GM23338 (cell line): ENCODE measurements at regions not wholly inside any gene's neighbourhood (a gene's known extent, or its start where the extent isn't known, plus 50 kb on each side); places are given as distances from the start of the nearest gene placed in this dataset.

Experiments
- ATAC-seq: fragments of 200-7000 bp; cut with Tn5 transposase; 3 replicates; pipeline ENCODE4 v1.9.1; 2020
- DNase-seq: peaks from one replicate; pipeline ENCODE4 v3.0.0-alpha.2; 2015; ENCODE audit warnings: low spot score
- H2AFZ ChIP-seq: fragments of 200-600 bp; sonication (generic); 2 replicates; pipeline ENCODE4 v1.8.0; 2016; ENCODE audit warnings: antibody characterized with exemption, mild to moderate bottlenecking, moderate library complexity
- H3F3A ChIP-seq: fragments of 200-600 bp; sonication (generic); replicated peaks from 2 replicates; pipeline ENCODE4 v1.8.0; 2017; ENCODE audit warnings: antibody characterized with exemption, mixed run types, low read depth
- H3K27ac ChIP-seq: fragments of 200-600 bp; sonication (generic); 2 replicates; pipeline ENCODE4 v1.6.1; 2016; ENCODE audit warnings: low read depth
- H3K27me3 ChIP-seq: fragments of 200-600 bp; sonication (generic); 2 replicates; pipeline ENCODE4 v1.8.0; 2016; ENCODE audit warnings: mild to moderate bottlenecking, mixed run types, moderate library complexity; ENCODE audit not compliant: insufficient read depth
- H3K36me3 ChIP-seq: fragments of 200-600 bp; sonication (generic); 2 replicates; pipeline ENCODE4 v1.8.0; 2016; ENCODE audit warnings: mild to moderate bottlenecking; ENCODE audit not compliant: insufficient read depth
- H3K4me1 ChIP-seq: fragments of 200-600 bp; sonication (generic); 2 replicates; pipeline ENCODE4 v1.8.0; 2016; ENCODE audit warnings: mild to moderate bottlenecking, moderate library complexity; ENCODE audit not compliant: insufficient read depth
- H3K4me2 ChIP-seq: fragments of 200-600 bp; sonication (generic); 2 replicates; pipeline ENCODE4 v1.7.1; 2017; ENCODE audit warnings: mixed run types
- H3K4me3 ChIP-seq: fragments of 200-600 bp; sonication (generic); 2 replicates; pipeline ENCODE4 v1.6.1; 2016; ENCODE audit warnings: mixed run types
- H3K79me2 ChIP-seq: fragments of 200-600 bp; sonication (generic); replicated peaks from 2 replicates; pipeline ENCODE4 v1.8.0; 2017; ENCODE audit warnings: mild to moderate bottlenecking; ENCODE audit not compliant: insufficient read depth
- H3K9me2 ChIP-seq: fragments of 200-600 bp; sonication (generic); 2 replicates; pipeline ENCODE4 v1.8.0; 2017; ENCODE audit not compliant: insufficient read depth
- H4K20me1 ChIP-seq: fragments of 200-600 bp; sonication (generic); replicated peaks from 2 replicates; pipeline ENCODE4 v1.8.0; 2017; ENCODE audit warnings: mild to moderate bottlenecking; ENCODE audit not compliant: insufficient read depth
- H3K27ac Mint-ChIP-seq: 2 replicates; pipeline ENCODE4 v1.8.0; 2020; ENCODE audit warnings: inconsistent platforms, mild to moderate bottlenecking, moderate library complexity, mixed read lengths
- H3K27me3 Mint-ChIP-seq: 3 replicates; pipeline ENCODE4 v1.8.0; 2022; ENCODE audit warnings: low read depth, mild to moderate bottlenecking, moderate library complexity, mixed read lengths, inconsistent platforms; ENCODE audit not compliant: insufficient read depth, poor library complexity
- H3K36me3 Mint-ChIP-seq: 3 replicates; pipeline ENCODE4 v1.8.0; 2021; ENCODE audit warnings: low read depth, mild to moderate bottlenecking, inconsistent platforms, moderate library complexity, mixed read lengths
- H3K4me1 Mint-ChIP-seq: 3 replicates; pipeline ENCODE4 v1.8.0; 2020; ENCODE audit warnings: mild to moderate bottlenecking, inconsistent platforms, mixed read lengths
- H3K4me3 Mint-ChIP-seq: 3 replicates; pipeline ENCODE4 v1.8.0; 2021; ENCODE audit warnings: moderate library complexity, mild to moderate bottlenecking, inconsistent platforms, mixed read lengths
- H3K9me3 Mint-ChIP-seq: 3 replicates; pipeline ENCODE4 v1.8.0; 2020; ENCODE audit warnings: moderate library complexity, mild to moderate bottlenecking, inconsistent platforms, mixed read lengths
- EZH2phosphoT487 ChIP-seq: fragments of 200-600 bp; sonication (generic); IDR thresholded peaks from one replicate; pipeline ENCODE4 v1.8.1; 2018; ENCODE audit warnings: antibody characterized with exemption; ENCODE audit not compliant: unreplicated experiment
- POLR2AphosphoS5 ChIP-seq: IDR thresholded peaks from 2 replicates; pipeline ENCODE4 v1.6.1; 2016; ENCODE audit warnings: antibody characterized with exemption, low read depth
- REST ChIP-seq: IDR thresholded peaks from one replicate; pipeline ENCODE4 v1.6.1; 2018; ENCODE audit warnings: antibody characterized with exemption; ENCODE audit not compliant: unreplicated experiment
- ZNF331 ChIP-seq: fragments of 250-450 bp; sonication (Bioruptor Pico); IDR thresholded peaks from 2 replicates; pipeline ENCODE4 v1.5.0; 2020; ENCODE audit warnings: low read depth, mild to moderate bottlenecking, moderate library complexity
- TF ChIP-seq, protein P1 (sequence below): fragments of 250-450 bp; sonication (Bioruptor Pico); IDR thresholded peaks from 2 replicates; pipeline ENCODE4 v1.5.0; 2020; ENCODE audit warnings: mild to moderate bottlenecking, moderate library complexity

GRCh38 chr7:136530831-136531230 lies 337.6 kb upstream of the CHRM2 start (continued):
- no peak for TF ChIP-seq REST

- H3K27ac Mint-ChIP-seq: no peak overlapping the region
- H2AFZ ChIP-seq: no peak overlapping the region
- H3K27ac ChIP-seq: no peak overlapping the region
Measured at GRCh38 chr7:136528329-136528728, 340.1 kb upstream of the CHRM2 start.

More at GRCh38 chr7:136528329-136528728, 340.1 kb upstream of the CHRM2 start:
- no peaks in the 10 kb centered on the region; the same call in 2 of the 3 replicates for H3K4me1 Mint-ChIP-seq
- ATAC-seq (no peak), DNase-seq (no peak)
- Histone ChIP-seq H3F3A (no peaks in the 10 kb centered on the region), H3K36me3 (no peaks in the 10 kb centered on the region), H3K79me2 (no peaks in the 10 kb centered on the region), H3K4me2 (no peak overlapping the region), H3K4me1 (no peaks in the 10 kb centered on the region), H3K4me3 (no peak overlapping the region), H3K27me3 (no peaks in the 10 kb centered on the region), H4K20me1 (no peaks in the 10 kb centered on the region), H3K9me2 (0 out of 2 replicates have a peak, but pooled peaks cover 4% of the 10 kb centered on the region)
- no peak overlapping the region for H3K4me3 Mint-ChIP-seq
- peaks cover 2% of the 10 kb centered on the region for H3K27me3 Mint-ChIP-seq
- H3K36me3 Mint-ChIP-seq: no peaks in the 10 kb centered on the region
- H3K9me3 Mint-ChIP-seq: peaks cover 3% of the 10 kb centered on the region; the same call in 1 of the 3 replicates
- TF ChIP-seq EZH2phosphoT487 (no peak), REST (no peak), ZNF331 (CRISPR knock-in tag) (no peak), POLR2AphosphoS5 (no peak)
- TF ChIP-seq, protein P1, sequence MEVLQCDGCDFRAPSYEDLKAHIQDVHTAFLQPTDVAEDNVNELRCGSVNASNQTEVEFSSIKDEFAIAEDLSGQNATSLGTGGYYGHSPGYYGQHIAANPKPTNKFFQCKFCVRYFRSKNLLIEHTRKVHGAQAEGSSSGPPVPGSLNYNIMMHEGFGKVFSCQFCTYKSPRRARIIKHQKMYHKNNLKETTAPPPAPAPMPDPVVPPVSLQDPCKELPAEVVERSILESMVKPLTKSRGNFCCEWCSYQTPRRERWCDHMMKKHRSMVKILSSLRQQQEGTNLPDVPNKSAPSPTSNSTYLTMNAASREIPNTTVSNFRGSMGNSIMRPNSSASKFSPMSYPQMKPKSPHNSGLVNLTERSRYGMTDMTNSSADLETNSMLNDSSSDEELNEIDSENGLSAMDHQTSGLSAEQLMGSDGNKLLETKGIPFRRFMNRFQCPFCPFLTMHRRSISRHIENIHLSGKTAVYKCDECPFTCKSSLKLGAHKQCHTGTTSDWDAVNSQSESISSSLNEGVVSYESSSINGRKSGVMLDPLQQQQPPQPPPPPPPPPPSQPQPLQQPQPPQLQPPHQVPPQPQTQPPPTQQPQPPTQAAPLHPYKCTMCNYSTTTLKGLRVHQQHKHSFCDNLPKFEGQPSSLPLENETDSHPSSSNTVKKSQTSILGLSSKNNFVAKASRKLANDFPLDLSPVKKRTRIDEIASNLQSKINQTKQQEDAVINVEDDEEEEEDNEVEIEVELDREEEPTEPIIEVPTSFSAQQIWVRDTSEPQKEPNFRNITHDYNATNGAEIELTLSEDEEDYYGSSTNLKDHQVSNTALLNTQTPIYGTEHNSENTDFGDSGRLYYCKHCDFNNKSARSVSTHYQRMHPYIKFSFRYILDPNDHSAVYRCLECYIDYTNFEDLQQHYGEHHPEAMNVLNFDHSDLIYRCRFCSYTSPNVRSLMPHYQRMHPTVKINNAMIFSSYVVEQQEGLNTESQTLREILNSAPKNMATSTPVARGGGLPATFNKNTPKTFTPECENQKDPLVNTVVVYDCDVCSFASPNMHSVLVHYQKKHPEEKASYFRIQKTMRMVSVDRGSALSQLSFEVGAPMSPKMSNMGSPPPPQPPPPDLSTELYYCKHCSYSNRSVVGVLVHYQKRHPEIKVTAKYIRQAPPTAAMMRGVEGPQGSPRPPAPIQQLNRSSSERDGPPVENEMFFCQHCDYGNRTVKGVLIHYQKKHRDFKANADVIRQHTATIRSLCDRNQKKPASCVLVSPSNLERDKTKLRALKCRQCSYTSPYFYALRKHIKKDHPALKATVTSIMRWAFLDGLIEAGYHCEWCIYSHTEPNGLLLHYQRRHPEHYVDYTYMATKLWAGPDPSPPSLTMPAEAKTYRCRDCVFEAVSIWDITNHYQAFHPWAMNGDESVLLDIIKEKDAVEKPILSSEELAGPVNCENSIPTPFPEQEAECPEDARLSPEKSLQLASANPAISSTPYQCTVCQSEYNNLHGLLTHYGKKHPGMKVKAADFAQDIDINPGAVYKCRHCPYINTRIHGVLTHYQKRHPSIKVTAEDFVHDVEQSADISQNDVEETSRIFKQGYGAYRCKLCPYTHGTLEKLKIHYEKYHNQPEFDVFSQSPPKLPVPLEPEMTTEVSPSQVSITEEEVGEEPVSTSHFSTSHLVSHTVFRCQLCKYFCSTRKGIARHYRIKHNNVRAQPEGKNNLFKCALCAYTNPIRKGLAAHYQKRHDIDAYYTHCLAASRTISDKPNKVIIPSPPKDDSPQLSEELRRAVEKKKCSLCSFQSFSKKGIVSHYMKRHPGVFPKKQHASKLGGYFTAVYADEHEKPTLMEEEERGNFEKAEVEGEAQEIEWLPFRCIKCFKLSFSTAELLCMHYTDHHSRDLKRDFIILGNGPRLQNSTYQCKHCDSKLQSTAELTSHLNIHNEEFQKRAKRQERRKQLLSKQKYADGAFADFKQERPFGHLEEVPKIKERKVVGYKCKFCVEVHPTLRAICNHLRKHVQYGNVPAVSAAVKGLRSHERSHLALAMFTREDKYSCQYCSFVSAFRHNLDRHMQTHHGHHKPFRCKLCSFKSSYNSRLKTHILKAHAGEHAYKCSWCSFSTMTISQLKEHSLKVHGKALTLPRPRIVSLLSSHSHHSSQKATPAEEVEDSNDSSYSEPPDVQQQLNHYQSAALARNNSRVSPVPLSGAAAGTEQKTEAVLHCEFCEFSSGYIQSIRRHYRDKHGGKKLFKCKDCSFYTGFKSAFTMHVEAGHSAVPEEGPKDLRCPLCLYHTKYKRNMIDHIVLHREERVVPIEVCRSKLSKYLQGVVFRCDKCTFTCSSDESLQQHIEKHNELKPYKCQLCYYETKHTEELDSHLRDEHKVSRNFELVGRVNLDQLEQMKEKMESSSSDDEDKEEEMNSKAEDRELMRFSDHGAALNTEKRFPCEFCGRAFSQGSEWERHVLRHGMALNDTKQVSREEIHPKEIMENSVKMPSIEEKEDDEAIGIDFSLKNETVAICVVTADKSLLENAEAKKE: no peak
